ENCODE measurements at regions not wholly inside any gene's neighbourhood (a gene's known extent, or its start where the extent isn't known, plus 50 kb on each side); places are given as distances from the start of the nearest gene placed in this dataset.
A peak's percentile ranks its signal among the peaks of the same experiment; 100 is the strongest.

DNA sequence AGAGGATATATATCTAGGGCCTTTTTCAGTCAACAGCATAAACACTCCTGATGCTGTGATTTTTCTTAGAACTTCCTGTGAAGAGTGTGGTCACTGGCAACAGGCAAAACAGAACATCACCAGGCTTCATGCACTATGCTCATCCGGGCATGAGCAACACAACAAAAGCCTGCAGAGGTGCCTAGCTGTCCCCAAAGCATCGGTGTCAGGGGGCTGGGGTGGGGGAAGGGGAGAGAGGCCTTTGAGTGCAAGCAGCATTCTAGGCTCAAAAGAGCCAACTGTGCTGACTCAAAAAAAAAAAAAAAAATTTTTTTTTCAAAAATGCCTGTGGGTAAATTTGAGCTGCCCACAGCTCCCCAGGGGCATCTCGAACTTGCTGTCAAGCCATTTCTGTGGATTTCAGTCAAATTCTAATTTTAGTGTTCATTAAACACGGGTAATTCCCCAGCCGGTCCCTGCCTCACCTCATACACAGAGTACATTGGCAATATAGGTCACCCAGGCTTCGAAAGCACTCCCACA is 194.6 kb upstream of the DYNLRB2 start:
- Histone ChIP-seq H3K27me3 (no peaks in the 10 kb centered on the region), H3K36me3 (no peaks in the 10 kb centered on the region), H3K4me3 (no peak overlapping the region), H3K27ac (no peak overlapping the region), H3K4me1 (no peaks in the 10 kb centered on the region), H3K9me3 (no peaks in the 10 kb centered on the region)
- no peak for DNase-seq
- TF ChIP-seq, protein P1, sequence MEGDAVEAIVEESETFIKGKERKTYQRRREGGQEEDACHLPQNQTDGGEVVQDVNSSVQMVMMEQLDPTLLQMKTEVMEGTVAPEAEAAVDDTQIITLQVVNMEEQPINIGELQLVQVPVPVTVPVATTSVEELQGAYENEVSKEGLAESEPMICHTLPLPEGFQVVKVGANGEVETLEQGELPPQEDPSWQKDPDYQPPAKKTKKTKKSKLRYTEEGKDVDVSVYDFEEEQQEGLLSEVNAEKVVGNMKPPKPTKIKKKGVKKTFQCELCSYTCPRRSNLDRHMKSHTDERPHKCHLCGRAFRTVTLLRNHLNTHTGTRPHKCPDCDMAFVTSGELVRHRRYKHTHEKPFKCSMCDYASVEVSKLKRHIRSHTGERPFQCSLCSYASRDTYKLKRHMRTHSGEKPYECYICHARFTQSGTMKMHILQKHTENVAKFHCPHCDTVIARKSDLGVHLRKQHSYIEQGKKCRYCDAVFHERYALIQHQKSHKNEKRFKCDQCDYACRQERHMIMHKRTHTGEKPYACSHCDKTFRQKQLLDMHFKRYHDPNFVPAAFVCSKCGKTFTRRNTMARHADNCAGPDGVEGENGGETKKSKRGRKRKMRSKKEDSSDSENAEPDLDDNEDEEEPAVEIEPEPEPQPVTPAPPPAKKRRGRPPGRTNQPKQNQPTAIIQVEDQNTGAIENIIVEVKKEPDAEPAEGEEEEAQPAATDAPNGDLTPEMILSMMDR (IDR thresholded peaks at IDR 0.05), result no peak

DNA sequence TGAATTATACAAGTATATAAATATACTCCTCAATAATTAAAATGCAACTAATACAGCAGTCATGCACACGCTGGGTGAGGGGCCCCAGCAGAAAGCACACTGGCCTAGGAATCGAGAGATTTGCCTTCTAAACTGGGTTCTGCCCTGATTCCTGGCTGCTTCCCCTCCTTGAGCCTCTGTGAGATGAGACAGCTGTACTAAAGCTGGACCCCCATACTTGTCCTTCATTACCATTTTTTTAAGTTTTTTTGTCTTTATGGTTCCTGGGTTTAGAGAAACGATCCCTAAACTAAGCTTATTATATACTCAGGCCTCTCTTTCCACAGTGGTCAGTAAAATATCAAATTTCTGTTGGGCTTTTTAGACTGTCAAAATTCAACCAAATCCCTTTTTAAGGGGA is 195.1 kb upstream of the DYNLRB2 start:
- TF ChIP-seq, protein P1 (IDR thresholded peaks at IDR 0.05), result no peak
- no peak for TF ChIP-seq POLR2A (IDR thresholded peaks at IDR 0.05)
- DNase-seq, result no peak
- no peaks in the 10 kb centered on the region for H3K36me3 ChIP-seq

DNA sequence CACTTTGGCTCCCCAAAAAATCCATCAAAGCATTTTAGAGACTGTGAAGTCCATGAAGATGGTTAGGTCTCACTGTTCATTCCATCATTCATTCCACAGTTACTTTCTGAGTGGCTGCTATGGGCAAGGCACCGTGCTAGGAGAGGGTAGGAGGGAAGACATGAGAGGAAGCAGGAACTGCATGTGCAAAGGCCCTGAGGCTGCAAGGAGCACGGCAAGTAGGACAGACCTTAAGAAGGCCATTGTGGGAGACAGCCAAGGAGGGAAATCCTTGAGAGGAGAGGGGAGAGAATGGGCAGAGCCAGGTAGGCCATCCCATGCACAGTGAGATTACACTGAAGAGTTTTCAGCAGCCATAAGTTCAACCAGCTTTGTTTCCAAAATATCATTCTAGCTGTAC is 196.2 kb upstream of the DYNLRB2 start:
- no peak for DNase-seq
- Histone ChIP-seq H3K9me3 (no peaks in the 10 kb centered on the region), H3K4me3 (no peak overlapping the region), H3K27ac (no peak overlapping the region), H3K36me3 (no peaks in the 10 kb centered on the region), H3K4me1 (no peaks in the 10 kb centered on the region), H3K27me3 (no peaks in the 10 kb centered on the region)
- TF ChIP-seq POLR2A (IDR thresholded peaks at IDR 0.05), result no peak
- TF ChIP-seq, protein P1 (IDR thresholded peaks at IDR 0.05), result no peak

More for the DNA sequence above, 195.1 kb upstream of the DYNLRB2 start:
- H3K9me3 ChIP-seq, result no peaks in the 10 kb centered on the region
- no peak overlapping the region for H3K4me3 ChIP-seq
- no peak overlapping the region for H3K27ac ChIP-seq
- no peaks in the 10 kb centered on the region for H3K4me1 ChIP-seq
- no peaks in the 10 kb centered on the region for H3K27me3 ChIP-seq

DNA sequence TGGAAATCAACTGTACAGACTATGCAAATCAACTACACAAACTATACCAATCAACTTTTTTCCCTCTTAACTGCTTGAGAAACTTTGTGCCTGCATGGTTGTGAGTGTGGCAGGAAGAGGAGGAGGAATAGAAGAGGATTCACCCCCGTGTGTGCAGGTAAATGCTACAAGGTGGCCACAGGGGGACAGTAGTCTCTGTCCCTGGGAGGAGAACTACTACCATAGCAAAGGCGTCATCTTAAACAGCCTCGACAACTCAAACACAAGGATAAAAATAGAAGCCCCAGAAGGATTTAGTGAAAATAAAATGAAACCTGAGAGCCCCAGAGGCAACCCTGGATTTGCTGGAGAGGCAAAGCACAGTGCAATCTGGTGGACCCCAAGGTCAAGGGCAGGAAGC is 199.5 kb upstream of the DYNLRB2 start:
- Histone ChIP-seq H3K9me3 (no peaks in the 10 kb centered on the region), H3K27ac (no peak overlapping the region), H3K4me1 (no peaks in the 10 kb centered on the region), H3K27me3 (no peaks in the 10 kb centered on the region), H3K4me3 (no peak overlapping the region), H3K36me3 (no peaks in the 10 kb centered on the region)
- TF ChIP-seq, protein P1 (IDR thresholded peaks at IDR 0.05), result no peak
- TF ChIP-seq POLR2A (IDR thresholded peaks at IDR 0.05), result no peak
- DNase-seq, result no peak

DNA sequence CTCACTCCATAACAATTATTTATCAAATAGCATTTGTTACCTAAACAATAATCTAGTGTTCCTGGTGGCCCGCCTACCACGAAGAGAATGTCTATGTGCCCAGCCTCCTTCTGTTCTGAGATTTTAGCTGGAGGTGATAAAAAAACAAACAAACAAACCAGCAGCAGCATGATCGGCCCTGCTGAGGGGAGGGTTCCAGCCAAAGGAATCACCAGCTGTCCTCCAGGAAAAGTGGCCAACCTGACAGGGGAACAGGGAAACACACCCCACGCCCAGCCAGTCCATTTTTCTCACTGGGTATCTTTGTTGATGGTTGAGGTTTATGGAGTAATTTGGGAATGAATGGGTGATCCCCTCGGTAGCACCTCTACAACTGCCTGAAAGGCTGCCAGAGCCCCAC is 203.0 kb upstream of the DYNLRB2 start:
- TF ChIP-seq, protein P1 (IDR thresholded peaks at IDR 0.05), result no peak
- no peak for TF ChIP-seq POLR2A (IDR thresholded peaks at IDR 0.05)
- Histone ChIP-seq H3K36me3 (no peaks in the 10 kb centered on the region), H3K27me3 (no peaks in the 10 kb centered on the region), H3K4me1 (no peaks in the 10 kb centered on the region), H3K9me3 (no peaks in the 10 kb centered on the region), H3K4me3 (no peak overlapping the region), H3K27ac (no peak overlapping the region)
- no peak for DNase-seq

DNA sequence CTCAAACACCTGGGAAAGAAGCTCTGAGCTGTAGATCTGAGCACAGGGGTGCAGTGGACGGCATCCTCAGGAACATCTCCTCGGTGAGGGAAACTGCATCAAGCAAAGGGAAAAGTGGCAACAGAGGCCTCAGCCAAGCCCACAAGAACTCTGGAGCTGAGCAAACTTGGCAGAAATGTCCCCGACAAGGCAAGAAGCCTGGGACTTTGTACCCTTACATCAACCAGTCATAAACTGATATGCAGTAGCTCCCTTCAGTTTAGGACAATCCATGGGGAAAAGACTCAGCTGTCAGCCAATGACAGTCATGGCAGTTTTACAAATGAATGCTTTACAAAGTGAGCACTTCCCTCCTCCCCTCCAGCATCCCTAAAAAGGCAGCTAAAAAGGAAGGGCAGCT is 210.0 kb upstream of the DYNLRB2 start:
- TF ChIP-seq, protein P1 (IDR thresholded peaks at IDR 0.05), result no peak
- no peak for TF ChIP-seq POLR2A (IDR thresholded peaks at IDR 0.05)
- Histone ChIP-seq H3K27ac (no peak overlapping the region), H3K4me1 (no peaks in the 10 kb centered on the region), H3K36me3 (no peaks in the 10 kb centered on the region), H3K27me3 (no peaks in the 10 kb centered on the region), H3K9me3 (no peaks in the 10 kb centered on the region), H3K4me3 (no peak overlapping the region)
- DNase-seq, result peak in 1 of 3 donors; percentile 55

Measured in Peyer's patch (tissue), 4 donors.